K562 (cell line): ENCODE measurements at regions not wholly inside any gene's neighbourhood (a gene's known extent, or its start where the extent isn't known, plus 50 kb on each side); places are given as distances from the start of the nearest gene placed in this dataset.

Experiments used
- CHD4 ChIP-seq: fragments of 200-600 bp; sonication (generic); IDR thresholded peaks from 3 replicates; pipeline ENCODE4 v1.6.1; 2012; ENCODE audit warnings: low read depth, mild to moderate bottlenecking, mixed read lengths, low read length, inconsistent platforms; ENCODE audit not compliant: insufficient read depth, insufficient replicate concordance, poor library complexity, severe bottlenecking
- DNMT1 ChIP-seq: fragments of 450-650 bp; IDR thresholded peaks from 2 replicates; pipeline ENCODE4 v1.6.1; 2016; ENCODE audit warnings: antibody characterized with exemption, mild to moderate bottlenecking
- KDM1A ChIP-seq, 2 experiments: fragments of 450-650 bp; IDR thresholded peaks; 2 replicates each; pipeline ENCODE4 v1.6.1; 2016; ENCODE audit warnings: mild to moderate bottlenecking in 2 of 2
- KDM2B ChIP-seq: fragments of 250-450 bp; sonication (Bioruptor Pico); IDR thresholded peaks from 2 replicates; pipeline ENCODE4 v1.8.0; 2021; ENCODE audit warnings: mild to moderate bottlenecking, moderate library complexity
- MCM3 ChIP-seq: fragments of 450-650 bp; IDR thresholded peaks from 2 replicates; pipeline ENCODE4 v1.6.1; 2016
- NCOA2 ChIP-seq, 2 experiments: fragments of 450-650 bp; IDR thresholded peaks; 2 replicates each; pipeline ENCODE4 v1.6.1; 2018; ENCODE audit warnings: mild to moderate bottlenecking in 2 of 2, moderate library complexity in 1 of 2; ENCODE audit not compliant: partially characterized antibody in 2 of 2
- NR2C1 ChIP-seq, 2 experiments: fragments of 450-650 bp; IDR thresholded peaks; 2 replicates each; pipeline ENCODE4 v1.6.1; 2017; ENCODE audit warnings: mild to moderate bottlenecking in 2 of 2, antibody characterized with exemption in 1 of 2, inconsistent platforms in 1 of 2, missing compliant biosample characterization in 1 of 2, missing genetic modification characterization in 1 of 2
- PATZ1 ChIP-seq: fragments of 250-450 bp; sonication (Bioruptor Pico); IDR thresholded peaks from 2 replicates; pipeline ENCODE4 v1.5.0; 2020; ENCODE audit warnings: mild to moderate bottlenecking, borderline replicate concordance
- SMARCC2 ChIP-seq: fragments of 450-650 bp; IDR thresholded peaks from 2 replicates; pipeline ENCODE4 v1.6.1; 2017; ENCODE audit warnings: antibody characterized with exemption, moderate library complexity, mild to moderate bottlenecking, low read depth
- THRA ChIP-seq: fragments of 450-650 bp; IDR thresholded peaks from 2 replicates; pipeline ENCODE4 v1.6.1; 2017; ENCODE audit warnings: mild to moderate bottlenecking, moderate library complexity
- ZBTB49 ChIP-seq: sonication (generic); formaldehyde crosslinking; IDR thresholded peaks from 2 replicates; pipeline ENCODE4 v1.8.0; 2022; ENCODE audit warnings: missing genetic modification reagents, mild to moderate bottlenecking, borderline replicate concordance
- ZNF609 ChIP-seq: sonication (generic); formaldehyde crosslinking; IDR thresholded peaks from 2 replicates; pipeline ENCODE4 v1.8.1; 2023; ENCODE audit warnings: missing genetic modification reagents, mild to moderate bottlenecking, borderline replicate concordance
- ZNF830 ChIP-seq: fragments of 250-450 bp; sonication (Bioruptor Pico); IDR thresholded peaks from 2 replicates; pipeline ENCODE4 v1.5.0; 2021; ENCODE audit warnings: mild to moderate bottlenecking

GRCh38 chr7:106590209-106590816 is 70.6 kb downstream of the CCDC71L start (continued):
- TF ChIP-seq ZNF609 (CRISPR knock-in tag) (no peak), DNMT1 (no peak), ZBTB49 (CRISPR knock-in tag) (no peak), KDM2B (CRISPR knock-in tag) (no peak), CHD4 (no peak), ZNF830 (CRISPR knock-in tag) (no peak), THRA (no peak), NCOA2 (IDR thresholded peaks at IDR 0.05; ENCODE audit: partially characterized antibody in 2 of 2) (no peak), NR2C1 (IDR thresholded peaks at IDR 0.05) (no peak), NR2C1 (tag; IDR thresholded peaks at IDR 0.05) (no peak), MCM3 (no peak), KDM1A (IDR thresholded peaks at IDR 0.05) (peak; percentile 93 to 94), PATZ1 (CRISPR knock-in tag) (no peak), SMARCC2 (no peak)
